ENCODE measurements at regions not wholly inside any gene's neighbourhood (a gene's known extent, or its start where the extent isn't known, plus 50 kb on each side); places are given as distances from the start of the nearest gene placed in this dataset.

DNA sequence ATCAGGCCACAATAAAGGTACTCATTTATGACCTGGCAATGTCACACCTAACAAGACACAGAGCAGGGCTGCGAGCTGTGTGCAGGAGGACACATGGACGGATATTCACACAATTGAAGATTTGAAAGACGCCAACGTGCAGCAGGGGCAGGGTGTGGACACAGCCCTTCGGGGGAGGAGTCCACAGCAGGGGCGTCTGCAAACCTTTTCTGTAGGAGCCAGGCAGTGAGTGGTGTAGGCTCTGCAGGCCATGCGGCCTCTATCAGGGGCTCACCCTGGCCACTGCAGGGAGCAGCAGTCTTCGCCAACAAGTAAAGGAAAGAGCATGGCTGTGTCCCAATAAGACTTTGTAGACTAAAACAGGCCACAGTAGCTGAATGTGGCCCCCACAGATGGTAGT is 125.7 kb upstream of the SNTG2 start:
- WGBS, 5 donors: 70 to 82% (median 73%) methylated on average over 8 of the region's 8 CpGs
- Histone ChIP-seq H3K4me1 (peaks cover 0 to under 1% (median 0%) of the 10 kb centered on the region in 4 donors), H3K9me3 (no peaks in the 10 kb centered on the region), H3K36me3 (no peaks in the 10 kb centered on the region), H3K4me3 (no peak overlapping the region), H3K27ac (no peak overlapping the region), H3K27me3 (peaks cover 0 to 3% (median 0%) of the 10 kb centered on the region in 3 donors)
- TF ChIP-seq POLR2A (IDR thresholded peaks at IDR 0.05) (no peak), EP300 (IDR thresholded peaks at IDR 0.05) (no peak), CTCF (IDR thresholded peaks at IDR 0.05) (no peak), POLR2AphosphoS5 (IDR thresholded peaks at IDR 0.05) (no peak)
- DNase-seq: no peak
- intact Hi-C loops (cut with DNase I; ENCODE audit: low total_unique reads): no loop called here

- H3K27me3 ChIP-seq: peaks cover 0 to 3% (median 0%) of the 10 kb centered on the region in 3 donors
- DNase-seq: no peak
- H3K9me3 ChIP-seq: no peaks in the 10 kb centered on the region
- H3K27ac ChIP-seq: no peak overlapping the region
- 85 to 93% (median 91%) methylated on average over 10 of the region's 10 CpGs for WGBS, 5 donors
- TF ChIP-seq POLR2AphosphoS5 (IDR thresholded peaks at IDR 0.05): no peak
- TF ChIP-seq EP300 (IDR thresholded peaks at IDR 0.05): no peak
- no peak for TF ChIP-seq POLR2A (IDR thresholded peaks at IDR 0.05)
- TF ChIP-seq CTCF (IDR thresholded peaks at IDR 0.05): no peak
- H3K4me1 ChIP-seq: no peaks in the 10 kb centered on the region
- no peak overlapping the region for H3K4me3 ChIP-seq
- intact Hi-C loops (cut with DNase I; ENCODE audit: low total_unique reads): no loop called here
- H3K36me3 ChIP-seq: no peaks in the 10 kb centered on the region
Measured at GRCh38 chr2:824524-824923, 126.1 kb upstream of the SNTG2 start.

- TF ChIP-seq CTCF (IDR thresholded peaks at IDR 0.05) (no peak), POLR2AphosphoS5 (IDR thresholded peaks at IDR 0.05) (no peak), POLR2A (IDR thresholded peaks at IDR 0.05) (no peak), EP300 (IDR thresholded peaks at IDR 0.05) (no peak)
- Histone ChIP-seq H3K27ac (no peak overlapping the region), H3K4me1 (no peaks in the 10 kb centered on the region), H3K27me3 (peaks cover 0 to 3% (median 0%) of the 10 kb centered on the region in 3 donors), H3K9me3 (no peaks in the 10 kb centered on the region), H3K36me3 (no peaks in the 10 kb centered on the region), H3K4me3 (no peak overlapping the region)
- WGBS, 5 donors: 83 to 91% (median 84%) methylated on average over 11 to 19 of the region's 19 CpGs
- intact Hi-C loops (cut with DNase I; ENCODE audit: low total_unique reads): no loop called here
- DNase-seq: no peak
Measured at GRCh38 chr2:821546-821945, 129.1 kb upstream of the SNTG2 start.

DNA sequence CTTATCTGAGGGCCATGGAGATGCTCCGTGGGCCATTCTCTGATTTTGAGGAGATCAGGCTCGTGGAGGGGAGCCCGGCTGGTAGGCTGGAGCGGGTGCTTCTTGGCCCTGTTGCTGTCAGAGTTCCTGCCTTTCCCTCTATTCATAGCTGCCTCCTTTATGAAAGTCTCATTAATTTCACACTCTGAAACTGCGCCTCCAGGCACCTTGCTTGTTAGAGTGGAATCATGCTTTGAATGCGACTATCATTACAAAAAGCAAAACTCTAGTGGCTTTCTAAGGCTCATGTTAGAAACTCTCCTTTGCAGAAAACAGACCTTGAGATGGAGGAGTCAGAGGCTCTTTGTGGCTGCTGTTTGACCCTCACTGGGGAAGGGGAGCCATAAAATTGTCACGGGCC is 131.0 kb upstream of the SNTG2 start:
- Histone ChIP-seq H3K27ac (no peak overlapping the region), H3K9me3 (no peaks in the 10 kb centered on the region), H3K4me1 (no peaks in the 10 kb centered on the region), H3K4me3 (no peak overlapping the region), H3K36me3 (no peaks in the 10 kb centered on the region), H3K27me3 (peaks cover 0 to 3% (median 0%) of the 10 kb centered on the region in 3 donors)
- DNase-seq: no peak
- no peak for TF ChIP-seq POLR2AphosphoS5 (IDR thresholded peaks at IDR 0.05)
- TF ChIP-seq POLR2A (IDR thresholded peaks at IDR 0.05): no peak
- TF ChIP-seq EP300 (IDR thresholded peaks at IDR 0.05): no peak
- WGBS, 5 donors: 84 to 93% (median 90%) methylated on average over 7 of the region's 7 CpGs
- intact Hi-C loops (cut with DNase I; ENCODE audit: low total_unique reads): no loop called here

- TF ChIP-seq EP300 (IDR thresholded peaks at IDR 0.05) (no peak), CTCF (IDR thresholded peaks at IDR 0.05) (no peak), POLR2AphosphoS5 (IDR thresholded peaks at IDR 0.05) (no peak), POLR2A (IDR thresholded peaks at IDR 0.05) (no peak)
- no peaks in the 10 kb centered on the region for H3K9me3 ChIP-seq
- peaks cover 0 to 3% (median 0%) of the 10 kb centered on the region in 3 donors for H3K27me3 ChIP-seq
- H3K4me1 ChIP-seq: no peaks in the 10 kb centered on the region
- intact Hi-C loops (cut with DNase I; ENCODE audit: low total_unique reads): no loop called here
- DNase-seq: no peak
- WGBS, 5 donors: 81 to 92% (median 90%) methylated on average over 12 of the region's 12 CpGs
- H3K4me3 ChIP-seq: no peak overlapping the region
- no peaks in the 10 kb centered on the region for H3K36me3 ChIP-seq
- H3K27ac ChIP-seq: no peak overlapping the region
Measured at GRCh38 chr2:819121-819520, 131.5 kb upstream of the SNTG2 start.

Measured in stomach (tissue), 8 donors.